GM18861 (cell line): ENCODE measurements at regions not wholly inside any gene's neighbourhood (a gene's known extent, or its start where the extent isn't known, plus 50 kb on each side); places are given as distances from the start of the nearest gene placed in this dataset.
"Not testable (repeated sequence)": the region's sequence is repeated elsewhere in the genome, so short reads cannot be mapped to it uniquely, and the experiment has no call there.

Source experiments
- ATAC-seq: cut with Tn5 transposase; IDR thresholded peaks from one replicate; pipeline ENCODE4 v1.9.1; 2021; ENCODE audit not compliant: unreplicated experiment

DNA sequence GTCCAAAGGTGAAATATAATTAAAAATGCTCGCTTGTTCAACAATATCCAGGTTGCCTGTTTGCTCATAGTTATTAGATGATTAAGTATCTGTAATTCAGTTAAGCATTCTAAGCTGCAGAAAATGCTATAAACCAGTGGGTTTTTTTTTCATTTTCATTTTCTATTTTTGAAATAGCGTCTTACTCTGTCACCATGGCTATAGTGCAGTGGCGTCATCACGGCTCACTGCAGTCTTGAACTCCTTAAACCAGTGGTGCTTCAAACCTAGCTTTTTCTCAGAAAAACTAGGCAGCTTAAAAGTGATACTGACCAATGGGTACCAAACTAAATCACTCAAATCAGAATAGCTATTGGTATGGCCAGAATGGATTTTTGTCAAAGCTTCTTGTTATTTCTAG, 925.2 kb downstream of the TSN start:
- ATAC-seq: no peak

DNA sequence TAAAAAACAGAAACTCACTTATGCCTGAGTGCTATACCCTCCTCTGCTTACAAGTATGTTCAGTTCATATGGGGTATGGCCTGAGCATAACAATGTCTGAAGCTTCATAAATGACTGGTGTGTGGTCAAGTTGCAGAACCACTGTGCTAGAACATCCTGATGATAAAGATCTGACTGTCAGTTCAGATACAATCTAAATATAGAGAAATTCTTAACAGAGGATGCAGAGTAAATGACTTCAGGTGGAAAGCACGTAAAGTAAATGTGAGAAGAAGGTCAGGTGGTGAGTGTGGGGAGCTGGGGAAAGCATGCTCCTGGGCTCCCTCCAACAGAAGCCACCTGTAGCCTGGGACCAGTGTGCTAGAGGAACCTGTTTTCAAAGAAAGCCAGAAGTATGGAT, 926.2 kb downstream of the TSN start:
- ATAC-seq: peak; percentile 93

DNA sequence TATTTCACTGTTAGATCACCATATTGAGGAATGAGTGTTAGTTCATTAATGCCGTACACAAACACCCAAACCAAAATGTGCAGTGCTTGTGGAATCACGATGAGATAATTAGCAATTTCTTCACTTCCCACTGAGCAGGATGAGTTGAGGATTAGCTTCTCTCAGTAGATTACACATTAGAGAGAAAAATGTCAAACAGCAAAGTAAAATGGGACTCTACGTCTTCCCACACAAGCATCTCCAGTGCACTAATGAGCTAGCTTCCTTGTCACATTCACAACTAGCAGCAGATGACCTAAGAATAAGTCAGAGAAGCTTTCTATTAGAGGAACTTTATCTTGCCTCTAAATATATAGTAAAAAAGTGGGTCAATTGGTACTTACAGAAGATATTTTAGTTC, 926.9 kb downstream of the TSN start:
- no peak for ATAC-seq

DNA sequence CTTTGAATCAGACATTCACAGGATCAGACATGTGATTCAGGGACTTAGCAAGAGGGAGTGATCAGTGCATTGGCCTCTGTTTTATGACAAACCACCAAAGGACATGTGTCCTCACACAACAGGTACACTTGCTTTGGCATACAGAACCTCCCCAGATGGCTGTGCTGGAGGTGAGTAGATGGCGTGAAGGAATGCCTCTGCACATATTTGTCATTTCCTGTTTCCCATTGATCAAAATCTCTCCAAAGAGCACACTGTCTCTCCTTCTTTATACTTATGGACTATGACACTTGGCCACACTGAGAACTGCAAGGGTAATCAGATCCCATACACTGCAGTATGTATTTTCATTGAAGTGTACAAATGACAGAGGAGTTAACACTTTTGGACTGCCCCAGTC, 927.6 kb downstream of the TSN start:
- ATAC-seq: no peak

GRCh38 chr2:122692400-122693083, 937.1 kb downstream of the TSN start:
- no peak for ATAC-seq

GRCh38 chr2:122697415-122697814, 942.0 kb downstream of the TSN start:
- ATAC-seq: no peak

GRCh38 chr2:122703676-122704075, 948.2 kb downstream of the TSN start:
- no peak for ATAC-seq

DNA sequence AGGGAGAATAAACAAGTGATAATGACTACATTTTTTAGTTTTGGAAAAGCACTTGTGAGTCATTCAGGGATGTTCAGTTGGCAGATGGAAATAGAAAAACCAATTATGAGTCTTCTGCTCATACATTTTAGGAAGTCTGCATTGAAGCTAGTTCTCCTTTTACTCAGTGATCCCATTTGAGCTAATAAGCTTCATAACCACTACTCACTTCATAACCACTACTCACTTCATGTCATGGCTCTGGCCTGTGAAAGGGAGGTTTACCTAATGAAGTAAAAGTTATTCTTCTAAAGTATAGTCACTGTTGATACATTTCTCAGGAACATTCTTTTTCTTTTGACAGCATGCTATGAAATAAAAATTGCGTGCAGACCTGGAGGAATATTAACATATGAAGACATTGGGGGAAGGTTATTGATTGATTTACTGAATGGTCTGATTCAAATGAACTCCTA, 948.7 kb downstream of the TSN start:
- ATAC-seq: peak; percentile 57

DNA sequence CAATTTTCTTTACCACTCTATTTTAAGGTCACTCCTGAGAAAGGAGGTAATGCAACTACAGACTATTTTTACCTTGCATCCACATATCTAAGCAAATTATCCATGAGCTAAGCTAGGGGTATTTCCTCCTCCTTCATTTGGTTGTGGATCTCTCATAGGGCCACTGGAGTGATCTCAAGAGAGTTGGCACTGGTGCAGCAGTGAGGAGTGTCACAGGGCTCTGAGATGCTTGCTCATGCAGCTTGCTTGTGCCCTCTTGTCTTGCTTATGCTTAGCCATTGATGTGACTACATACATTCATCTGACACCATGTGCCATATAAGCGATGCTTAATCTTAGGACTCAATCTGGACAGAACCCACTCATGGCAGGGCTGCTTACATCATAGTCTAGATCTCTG, 950.3 kb downstream of the TSN start:
- no peak for ATAC-seq

DNA sequence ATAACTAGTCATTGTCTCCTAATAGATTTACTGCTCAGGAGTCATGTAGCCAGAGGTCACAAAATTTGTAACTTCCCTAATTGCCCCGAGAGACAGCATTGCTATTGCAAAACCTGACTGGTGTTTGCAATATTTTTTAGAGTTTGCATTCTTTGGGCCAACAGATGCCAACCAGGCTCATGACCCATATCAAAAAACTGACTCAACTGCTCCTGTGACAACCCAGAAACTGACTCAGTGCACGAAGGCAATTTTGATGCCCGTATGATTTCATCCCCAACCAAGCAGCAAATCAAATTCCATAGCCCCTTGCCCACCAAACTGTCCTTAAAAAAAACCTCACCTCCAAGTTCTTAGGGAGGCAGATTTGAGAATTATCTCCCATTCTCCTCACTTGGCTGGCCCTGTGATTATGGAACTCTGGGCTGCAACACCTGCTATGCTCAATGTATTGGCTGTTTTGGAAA, 951.3 kb downstream of the TSN start:
- ATAC-seq: no peak

DNA sequence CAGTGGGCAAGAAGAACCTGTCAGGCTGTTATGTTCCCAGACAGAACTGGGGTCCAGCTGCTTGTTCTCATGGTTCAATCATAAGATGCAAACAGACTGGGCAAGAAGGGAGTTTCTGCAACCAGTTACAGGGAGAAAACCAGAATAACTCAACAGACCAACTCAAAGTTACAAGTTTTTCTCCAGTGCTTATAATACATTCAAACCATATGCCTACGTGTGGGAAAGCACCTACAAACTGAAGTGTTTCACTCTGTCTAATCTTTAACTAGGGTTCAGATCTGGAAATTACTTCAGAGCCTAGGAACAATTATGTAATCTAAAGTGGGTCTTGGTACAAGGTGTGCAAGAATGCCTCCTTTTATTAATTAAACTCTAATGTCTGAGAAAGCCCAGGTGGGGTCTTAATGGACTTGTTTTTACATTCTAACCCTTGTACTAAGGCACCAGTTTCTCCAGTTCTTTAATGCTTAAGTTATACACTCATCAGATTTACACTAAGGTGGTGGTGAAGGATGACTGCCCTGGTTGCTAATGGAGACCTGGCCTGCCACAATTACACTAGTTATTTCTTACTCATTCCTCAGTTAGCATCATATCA, 951.9 kb downstream of the TSN start:
- peak; percentile 67 for ATAC-seq

GRCh38 chr2:122710049-122710448, 954.6 kb downstream of the TSN start:
- ATAC-seq: no peak

DNA sequence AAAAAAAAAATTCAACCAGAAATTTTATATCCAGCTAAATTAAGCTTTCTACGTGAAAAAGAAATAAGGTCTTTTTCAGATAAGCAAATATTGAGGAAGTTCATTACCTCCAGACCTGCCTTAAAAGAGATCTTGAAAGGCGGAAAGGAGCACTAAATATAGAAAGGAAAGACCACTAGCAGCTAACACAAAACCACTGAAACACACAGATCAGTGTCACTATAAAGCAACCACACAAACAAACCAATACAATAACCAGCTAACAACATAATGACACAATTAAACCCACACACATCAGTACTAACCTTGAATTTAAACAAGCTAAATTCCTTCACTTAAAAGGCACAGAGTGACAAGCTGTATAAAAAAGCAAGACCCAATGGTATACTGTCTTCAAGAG, 958.3 kb downstream of the TSN start:
- no peak for ATAC-seq

DNA sequence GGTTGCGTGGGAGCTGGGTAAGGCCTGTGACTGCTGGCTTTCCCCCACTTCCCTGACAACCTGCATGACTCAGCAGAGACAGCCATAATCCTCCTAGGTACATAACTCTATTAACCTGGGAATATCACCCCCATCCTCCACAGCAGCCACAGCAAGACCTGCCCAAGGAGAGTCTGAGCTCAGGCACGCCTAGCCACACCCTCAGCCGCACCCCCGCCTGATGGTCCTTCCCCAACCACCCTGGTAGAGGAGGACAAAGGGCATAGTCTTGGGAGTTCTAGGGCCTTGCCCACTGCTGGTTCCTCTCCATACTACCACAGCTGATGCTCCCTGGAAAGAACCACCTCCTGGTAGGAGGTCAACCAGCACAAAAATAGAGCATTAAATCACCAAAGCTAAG, 965.4 kb downstream of the TSN start:
- not testable (repeated sequence) for ATAC-seq

DNA sequence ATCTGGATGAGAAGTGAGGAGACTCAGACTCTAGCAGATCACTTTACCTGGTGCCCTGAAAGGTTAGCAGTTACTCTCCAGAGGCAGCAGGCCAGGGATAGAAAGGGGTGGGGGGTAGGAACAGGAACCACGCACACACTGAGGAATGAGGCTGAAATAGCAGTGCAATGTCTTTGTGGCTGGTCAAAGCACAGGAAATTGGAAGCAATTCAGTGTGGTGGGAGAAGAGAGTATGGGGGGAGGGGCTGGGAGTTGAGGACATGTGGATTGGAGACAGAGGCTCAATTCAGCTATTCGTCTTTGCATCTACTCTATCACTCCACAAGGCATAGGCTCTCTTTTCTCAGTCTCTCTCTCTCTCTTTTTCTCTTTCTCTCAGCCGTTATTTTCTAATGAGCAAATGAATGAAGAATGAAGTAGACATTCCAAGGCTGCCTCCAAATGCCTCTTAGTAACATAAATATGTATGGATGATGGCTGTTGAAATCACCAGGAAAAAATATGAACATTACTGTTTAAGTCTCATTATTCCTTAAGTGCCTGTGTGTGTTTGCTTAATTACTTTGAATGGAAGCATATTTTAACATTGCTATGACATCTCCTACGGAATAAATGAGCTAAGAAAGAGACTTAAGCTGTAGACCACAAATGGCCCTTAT, 979.4 kb downstream of the TSN start:
- ATAC-seq: no peak

GRCh38 chr2:122736279-122736678, 980.8 kb downstream of the TSN start:
- ATAC-seq: no peak

DNA sequence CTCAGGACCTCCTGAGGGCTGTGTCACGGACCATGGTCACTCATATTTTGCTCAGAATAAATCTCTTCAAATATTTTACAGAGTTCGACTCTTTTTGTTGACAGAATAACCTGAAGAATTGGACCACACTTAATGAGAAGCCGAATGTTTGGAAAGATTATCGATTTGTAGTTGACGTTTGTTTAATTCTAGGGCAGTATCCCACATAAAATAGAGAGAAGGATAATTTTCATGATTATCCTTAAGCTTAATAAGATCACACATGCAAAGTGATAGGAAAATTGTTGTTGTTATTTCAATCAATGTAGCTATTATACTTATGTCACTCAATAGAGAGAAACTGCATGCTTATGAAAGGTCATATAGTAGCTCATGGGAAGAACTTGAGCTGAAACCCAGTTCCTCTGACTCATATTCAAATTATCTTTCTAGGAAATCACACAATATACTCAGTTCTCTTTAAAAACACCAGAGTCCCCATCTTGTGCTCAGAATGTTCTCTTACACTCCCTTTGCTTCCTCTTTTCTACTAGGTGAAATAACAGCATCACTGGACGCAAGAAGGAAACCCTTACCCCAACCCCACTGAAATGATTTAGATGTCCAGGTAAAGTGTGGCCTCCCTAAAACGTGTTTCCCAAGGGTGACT, 982.1 kb downstream of the TSN start:
- peak; percentile 94 for ATAC-seq

DNA sequence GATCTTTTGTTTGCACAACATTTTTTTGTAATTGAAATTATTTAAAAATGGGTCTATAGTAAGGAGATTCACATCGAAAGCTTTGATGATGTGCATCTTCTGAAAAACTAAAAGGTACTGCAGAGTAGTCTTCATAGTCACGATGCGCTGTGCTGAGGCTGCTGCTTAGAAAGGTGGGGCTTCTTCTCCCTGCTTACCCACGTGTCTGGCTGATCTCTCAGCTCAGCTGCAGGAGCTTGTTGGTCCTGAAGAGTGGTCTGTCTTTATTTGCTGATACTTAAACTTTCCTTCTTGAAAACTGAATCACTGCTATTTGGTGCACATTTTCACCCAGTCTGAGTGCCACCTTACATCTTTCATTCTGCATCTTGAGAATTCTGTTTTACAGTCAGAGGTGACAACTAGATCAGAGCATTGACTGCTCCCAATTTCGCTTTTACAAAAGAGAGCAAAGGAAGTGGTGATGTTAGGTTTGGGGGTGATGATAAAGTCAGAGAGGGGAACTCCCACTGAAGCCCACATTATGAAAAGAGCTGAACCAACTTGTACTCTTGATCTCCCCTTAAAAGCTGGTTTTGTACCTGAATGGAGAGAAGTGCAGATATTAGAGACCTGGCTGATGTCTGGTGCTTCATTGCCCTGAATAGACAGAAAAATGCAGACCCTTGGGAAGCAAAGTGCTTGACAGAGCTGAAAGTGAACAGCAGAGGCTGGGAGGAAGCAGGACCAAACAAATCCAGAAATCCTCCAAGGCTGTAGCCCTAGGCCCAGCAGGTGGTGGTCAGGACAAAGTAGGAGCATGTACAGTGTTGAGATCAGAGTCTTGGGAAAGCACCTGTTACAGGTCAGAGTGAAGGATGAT, 984.5 kb downstream of the TSN start:
- peak; percentile 37 for ATAC-seq

GRCh38 chr2:122740594-122740948, 985.1 kb downstream of the TSN start:
- no peak for ATAC-seq

- no peak for ATAC-seq
Observed at GRCh38 chr2:122741403-122741802, 986.0 kb downstream of the TSN start.
